Small intestine (tissue), 7 donors: ENCODE measurements at regions not wholly inside any gene's neighbourhood (a gene's known extent, or its start where the extent isn't known, plus 50 kb on each side); places are given as distances from the start of the nearest gene placed in this dataset.

Source experiments
- DNase-seq, 2 donors: peaks; one replicate each; pipeline versions ENCODE4 v3.0.0 to v3.0.0-alpha.2; 2013
- FAIRE-seq: peaks from 2 replicates; lab custom pipeline; 2012; peaks lifted over from hg19 to GRCh38; lab: Jason Lieb, UNC
- H3K27ac ChIP-seq, 3 donors: one replicate each; pipeline ENCODE4 v1.5.1; 2013; ENCODE audit warnings: low read length in 2 of 3, mild to moderate bottlenecking in 2 of 3, control low read depth in 1 of 3, inconsistent platforms in 1 of 3, low read depth in 1 of 3, moderate library complexity in 1 of 3
- H3K27me3 ChIP-seq, 3 donors: one replicate each; pipeline ENCODE4 v1.6.1; 2013; ENCODE audit warnings: low read length in 3 of 3, inconsistent platforms in 1 of 3; ENCODE audit not compliant: control insufficient read depth in 3 of 3, insufficient read depth in 3 of 3
- H3K36me3 ChIP-seq, 3 donors: one replicate each; pipeline ENCODE4 v1.6.1; 2013; ENCODE audit warnings: low read length in 3 of 3, inconsistent platforms in 1 of 3, low read depth in 1 of 3, mild to moderate bottlenecking in 1 of 3, moderate library complexity in 1 of 3; ENCODE audit not compliant: control insufficient read depth in 3 of 3, insufficient read depth in 2 of 3
- H3K4me1 ChIP-seq, 3 donors: one replicate each; pipeline ENCODE4 v1.6.1; 2013; ENCODE audit warnings: low read length in 2 of 3, inconsistent platforms in 1 of 3, low read depth in 1 of 3, mild to moderate bottlenecking in 1 of 3, moderate library complexity in 1 of 3; ENCODE audit not compliant: control insufficient read depth in 3 of 3, insufficient read depth in 2 of 3
- H3K4me3 ChIP-seq, 3 donors: one replicate each; pipeline ENCODE4 v1.5.1; 2013; ENCODE audit warnings: low read length in 3 of 3, control low read depth in 1 of 3, inconsistent platforms in 1 of 3, low read depth in 1 of 3, mild to moderate bottlenecking in 1 of 3, moderate library complexity in 1 of 3
- H3K9me3 ChIP-seq, 2 donors: one replicate each; pipeline ENCODE4 v1.6.1; 2013; ENCODE audit warnings: low read depth in 1 of 2, low read length in 1 of 2; ENCODE audit not compliant: control insufficient read depth in 2 of 2, insufficient read depth in 1 of 2
- WGBS, 3 donors: extraction: QIAGEN DNeasy Blood & Tissue Kit; methylation state at CpG; one replicate each; pipeline ENCODE4 v1.1.7; 2013; 5-methylcytosine and 5-hydroxymethylcytosine counted together
- donor health status: healthy with polysubstance abuse.
- donor health status: control.
- donor health status: control.
- donor health status: Bipolar disorder and iron deficiency.
- donor health status: healthy.

GRCh38 chr6:135105710-135106109 lies 51.1 kb upstream of the HBS1L start:
- H3K4me3 ChIP-seq, result no peak overlapping the region
- H3K9me3 ChIP-seq, result no peaks in the 10 kb centered on the region
- FAIRE-seq (no peak), DNase-seq (no peak)
- H3K27ac ChIP-seq, result no peak overlapping the region
- no peaks in the 10 kb centered on the region for H3K4me1 ChIP-seq
- WGBS, 3 donors, result 84 to 95% (median 90%) methylated on average over 2 of the region's 2 CpGs
- H3K36me3 ChIP-seq, result no peaks in the 10 kb centered on the region
- no peaks in the 10 kb centered on the region for H3K27me3 ChIP-seq

GRCh38 chr6:135105299-135105698 lies 50.7 kb upstream of the HBS1L start:
- Histone ChIP-seq H3K9me3 (no peaks in the 10 kb centered on the region), H3K36me3 (no peaks in the 10 kb centered on the region), H3K27me3 (no peaks in the 10 kb centered on the region), H3K4me3 (no peak overlapping the region), H3K4me1 (no peaks in the 10 kb centered on the region), H3K27ac (no peak overlapping the region)
- FAIRE-seq, result no peak
- WGBS, 3 donors, result 82 to 96% (median 86%) methylated on average over 3 of the region's 3 CpGs
- DNase-seq, result no peak
